ENCODE measurements at regions not wholly inside any gene's neighbourhood (a gene's known extent, or its start where the extent isn't known, plus 50 kb on each side); places are given as distances from the start of the nearest gene placed in this dataset.

DNA sequence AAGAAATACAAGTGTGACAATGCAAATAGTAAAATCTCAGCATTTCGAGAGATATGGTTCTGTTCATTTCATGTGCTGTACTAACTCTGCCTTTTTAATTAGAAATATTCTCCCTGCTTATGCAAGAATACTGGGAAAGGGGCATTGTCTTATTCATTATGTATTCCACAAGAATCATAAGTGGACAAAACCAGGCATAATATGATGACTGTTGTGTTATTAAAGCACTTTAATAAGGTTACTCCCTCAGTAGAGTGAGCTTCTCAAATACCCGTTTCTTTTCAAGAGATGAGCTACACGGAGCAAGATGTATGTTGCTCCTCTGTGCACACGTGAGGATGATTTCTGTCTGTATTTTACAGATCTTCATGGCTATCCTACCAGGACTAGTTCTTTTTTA lies 638.7 kb upstream of the FANCL start:
- H3K36me3 ChIP-seq (ENCODE audit: insufficient read depth in 1 of 2, low read depth in 1 of 2) = no peaks in the 10 kb centered on the region
- TF ChIP-seq, protein P1, sequence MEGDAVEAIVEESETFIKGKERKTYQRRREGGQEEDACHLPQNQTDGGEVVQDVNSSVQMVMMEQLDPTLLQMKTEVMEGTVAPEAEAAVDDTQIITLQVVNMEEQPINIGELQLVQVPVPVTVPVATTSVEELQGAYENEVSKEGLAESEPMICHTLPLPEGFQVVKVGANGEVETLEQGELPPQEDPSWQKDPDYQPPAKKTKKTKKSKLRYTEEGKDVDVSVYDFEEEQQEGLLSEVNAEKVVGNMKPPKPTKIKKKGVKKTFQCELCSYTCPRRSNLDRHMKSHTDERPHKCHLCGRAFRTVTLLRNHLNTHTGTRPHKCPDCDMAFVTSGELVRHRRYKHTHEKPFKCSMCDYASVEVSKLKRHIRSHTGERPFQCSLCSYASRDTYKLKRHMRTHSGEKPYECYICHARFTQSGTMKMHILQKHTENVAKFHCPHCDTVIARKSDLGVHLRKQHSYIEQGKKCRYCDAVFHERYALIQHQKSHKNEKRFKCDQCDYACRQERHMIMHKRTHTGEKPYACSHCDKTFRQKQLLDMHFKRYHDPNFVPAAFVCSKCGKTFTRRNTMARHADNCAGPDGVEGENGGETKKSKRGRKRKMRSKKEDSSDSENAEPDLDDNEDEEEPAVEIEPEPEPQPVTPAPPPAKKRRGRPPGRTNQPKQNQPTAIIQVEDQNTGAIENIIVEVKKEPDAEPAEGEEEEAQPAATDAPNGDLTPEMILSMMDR (IDR thresholded peaks at IDR 0.05) = no peak

GRCh38 chr2:58878778-58879177 lies 637.7 kb upstream of the FANCL start:
- 64 to 77% (median 76%) methylated on average over 1 of the region's 1 CpG for WGBS, 3 donors
- Histone ChIP-seq H3K9me3 (no peaks in the 10 kb centered on the region), H3K27ac (no peak overlapping the region), H3K4me1 (no peaks in the 10 kb centered on the region), H3K27me3 (ENCODE audit: insufficient read depth in 3 of 3, low read length in 2 of 3) (no peaks in the 10 kb centered on the region), H3K36me3 (ENCODE audit: insufficient read depth in 1 of 2, low read depth in 1 of 2) (no peaks in the 10 kb centered on the region), H3K4me3 (no peak overlapping the region)
- intact Hi-C loops (cut with DNase I) = no loop called here
- no peak for DNase-seq
- TF ChIP-seq, protein P1 (IDR thresholded peaks at IDR 0.05) = no peak
- no peak for ATAC-seq

More for the DNA sequence above, 638.7 kb upstream of the FANCL start:
- WGBS, 3 donors = 81 to 87% (median 82%) methylated on average over 4 of the region's 4 CpGs
- Histone ChIP-seq H3K4me1 (no peaks in the 10 kb centered on the region), H3K27me3 (ENCODE audit: insufficient read depth in 3 of 3, low read length in 2 of 3) (no peaks in the 10 kb centered on the region), H3K4me3 (no peak overlapping the region), H3K27ac (no peak overlapping the region), H3K9me3 (no peaks in the 10 kb centered on the region)
- ATAC-seq (no peak), DNase-seq (no peak)
- intact Hi-C loops (cut with DNase I) = no loop called here

DNA sequence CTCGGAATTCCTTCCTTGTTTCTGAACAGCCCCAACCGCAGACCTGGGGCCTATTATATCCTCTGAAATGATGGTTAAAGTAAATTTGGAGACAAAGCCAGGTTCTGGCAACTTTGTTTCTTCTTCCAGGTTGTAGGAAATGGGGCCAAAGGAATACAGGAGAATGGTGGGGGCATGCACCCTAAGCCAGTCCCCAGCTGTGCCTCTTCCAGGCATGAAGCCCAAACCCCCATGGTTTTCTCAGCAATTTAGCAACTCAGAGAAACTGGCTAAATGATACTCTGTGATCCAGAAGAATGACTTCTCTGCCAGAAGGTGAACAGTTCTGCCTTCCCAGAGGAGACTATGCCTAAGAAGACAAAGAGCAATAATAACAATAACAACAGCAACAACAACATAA lies 635.0 kb upstream of the FANCL start:
- WGBS, 3 donors = 71 to 92% (median 81%) methylated on average over 2 of the region's 2 CpGs
- TF ChIP-seq, protein P1 (IDR thresholded peaks at IDR 0.05) = no peak
- Histone ChIP-seq H3K4me3 (no peak overlapping the region), H3K36me3 (ENCODE audit: insufficient read depth in 1 of 2, low read depth in 1 of 2) (no peaks in the 10 kb centered on the region), H3K27ac (no peak overlapping the region), H3K9me3 (no peaks in the 10 kb centered on the region), H3K27me3 (ENCODE audit: insufficient read depth in 3 of 3, low read length in 2 of 3) (no peaks in the 10 kb centered on the region), H3K4me1 (no peaks in the 10 kb centered on the region)
- ATAC-seq = no peak
- intact Hi-C loops (cut with DNase I) = no loop called here
- DNase-seq = no peak

DNA sequence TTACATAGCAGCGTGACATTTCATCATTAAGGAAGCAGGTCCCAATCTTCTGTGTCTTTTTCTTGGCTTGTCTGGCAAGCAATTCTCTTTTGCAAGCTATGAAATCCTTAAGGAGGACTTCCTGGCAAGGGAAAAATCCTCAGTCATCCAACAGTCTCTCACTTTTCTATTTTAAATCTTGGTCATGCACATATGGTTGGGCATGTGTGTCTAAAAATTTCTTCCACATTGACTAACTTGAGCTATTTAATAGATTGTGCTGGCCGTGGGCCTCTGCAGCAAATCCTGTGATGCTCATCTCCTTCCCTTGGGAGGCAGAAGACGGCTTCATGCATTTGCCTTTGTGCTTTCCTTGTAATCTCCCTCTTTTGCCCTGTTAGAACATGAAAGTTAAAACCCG lies 634.3 kb upstream of the FANCL start:
- no peak for DNase-seq
- H3K27me3 ChIP-seq (ENCODE audit: insufficient read depth in 3 of 3, low read length in 2 of 3) = no peaks in the 10 kb centered on the region
- no peaks in the 10 kb centered on the region for H3K36me3 ChIP-seq (ENCODE audit: insufficient read depth in 1 of 2, low read depth in 1 of 2)
- ATAC-seq = no peak
- TF ChIP-seq, protein P1 (IDR thresholded peaks at IDR 0.05) = no peak
- H3K27ac ChIP-seq = no peak overlapping the region
- H3K9me3 ChIP-seq = no peaks in the 10 kb centered on the region
- no peaks in the 10 kb centered on the region for H3K4me1 ChIP-seq
- H3K4me3 ChIP-seq = no peak overlapping the region
- intact Hi-C loops (cut with DNase I) = no loop called here
- 26 to 36% (median 34%) methylated on average over 4 of the region's 4 CpGs for WGBS, 3 donors

GRCh38 chr2:58871469-58872142 lies 630.5 kb upstream of the FANCL start:
- H3K4me1 ChIP-seq = no peaks in the 10 kb centered on the region
- H3K4me3 ChIP-seq = no peak overlapping the region
- WGBS, 3 donors = 87 to 90% (median 89%) methylated on average over 4 of the region's 4 CpGs
- no peaks in the 10 kb centered on the region for H3K9me3 ChIP-seq
- no peaks in the 10 kb centered on the region for H3K27me3 ChIP-seq (ENCODE audit: insufficient read depth in 3 of 3, low read length in 2 of 3)
- ATAC-seq (no peak), DNase-seq (no peak)
- intact Hi-C loops (cut with DNase I) = no loop called here
- H3K27ac ChIP-seq = no peak overlapping the region
- TF ChIP-seq, protein P1 (IDR thresholded peaks at IDR 0.05) = no peak
- H3K36me3 ChIP-seq (ENCODE audit: insufficient read depth in 1 of 2, low read depth in 1 of 2) = no peaks in the 10 kb centered on the region
